ENCODE measurements at regions not wholly inside any gene's neighbourhood (a gene's known extent, or its start where the extent isn't known, plus 50 kb on each side); places are given as distances from the start of the nearest gene placed in this dataset.

- DNase-seq (ENCODE audit: low read depth, low spot score) (no peak), FAIRE-seq (no peak), ATAC-seq (no peak)
- ChIA-PET CTCF (interaction anchor here (0.9 to 5.3 kb wide), 12 partner anchors 9 to 541 kb away, joined by 3 to 59 read pairs (median 4); no protein-coding TSS in a partner anchor), SMC1A (ENCODE audit: uncharacterized antibody, unreplicated experiment) (interaction anchor here (0.6 to 2.4 kb wide), 11 partner anchors 8 to 537 kb away, joined by 3 to 16 read pairs (median 4); no protein-coding TSS in a partner anchor), RAD21 (ENCODE audit: unreplicated experiment) (interaction anchor here (0.8 to 1.5 kb wide), 5 partner anchors 72 to 537 kb away, joined by 3 to 7 read pairs (median 4); no protein-coding TSS in a partner anchor), POLR2A (no interaction called here)
- H3K4me3 ChIP-seq = no peak overlapping the region
- in situ Hi-C loops (cut with MboI) = loop anchor here (5.0 kb wide), 1 partner anchor 538 kb away; no protein-coding TSS in a partner anchor
- no TSS peak for BruUV-seq (replicated peaks)
- no peaks in the 10 kb centered on the region for H3K4me1 ChIP-seq (ENCODE audit: control insufficient read depth, insufficient read depth, low read length)
- H4K20me1 ChIP-seq (ENCODE audit: control insufficient read depth, insufficient read depth) = no peaks in the 10 kb centered on the region
- 70% methylated on average over 7 of the region's 7 CpGs for WGBS (ENCODE audit: insufficient coverage, insufficient replicate concordance, low lambda C conversion rate, missing lambda C conversion rate)
- H3K27ac ChIP-seq (ENCODE audit: control insufficient read depth, insufficient read depth) = no peak overlapping the region
- H2AFZ ChIP-seq (ENCODE audit: control insufficient read depth, low read depth, low read length) = no peak overlapping the region
- intact Hi-C loops (cut with micrococcal nuclease; ENCODE audit: unreplicated experiment) = loop anchor here (5.0 to 10.0 kb wide), 3 partner anchors 288 to 433 kb away; no protein-coding TSS in a partner anchor
- H3K4me2 ChIP-seq (ENCODE audit: control insufficient read depth, insufficient read depth) = no peak overlapping the region
- no peaks in the 10 kb centered on the region for H3K79me2 ChIP-seq (ENCODE audit: control insufficient read depth, insufficient read depth, low read length)
- no peaks in the 10 kb centered on the region for H3K36me3 ChIP-seq (ENCODE audit: control insufficient read depth in 2 of 2, insufficient read depth in 2 of 2, low read length in 1 of 2)
- TF ChIP-seq NFYB (IDR thresholded peaks at IDR 0.05; ENCODE audit: insufficient read depth, low read depth, low read length) (no peak), TCF3 (IDR thresholded peaks at IDR 0.05; ENCODE audit: borderline replicate concordance, insufficient read depth, low read depth, low read length) (no peak), JUND (IDR thresholded peaks at IDR 0.05; ENCODE audit: low read depth, low read length) (no peak), SMAD5 (IDR thresholded peaks at IDR 0.05; ENCODE audit: low read depth) (no peak), SP1 (IDR thresholded peaks at IDR 0.05; ENCODE audit: low read depth, low read length) (no peak), ZSCAN29 (IDR thresholded peaks at IDR 0.05) (no peak), NBN (IDR thresholded peaks at IDR 0.05) (no peak), BCL3 (IDR thresholded peaks at IDR 0.05; ENCODE audit: borderline replicate concordance, insufficient read depth, low read depth, low read length, poor library complexity, severe bottlenecking) (no peak), MYB (IDR thresholded peaks at IDR 0.05; ENCODE audit: borderline replicate concordance, low read depth, low read length) (no peak), SIN3A (IDR thresholded peaks at IDR 0.05; ENCODE audit: low read depth, low read length) (no peak), YBX1 (IDR thresholded peaks at IDR 0.05) (no peak), HCFC1 (IDR thresholded peaks at IDR 0.05; ENCODE audit: low read length) (no peak), ATF3 (IDR thresholded peaks at IDR 0.05; ENCODE audit: borderline replicate concordance, extremely low read depth, low read depth, low read length) (no peak), ZNF217 (IDR thresholded peaks at IDR 0.05) (no peak), USF2 (IDR thresholded peaks at IDR 0.05; ENCODE audit: borderline replicate concordance, low read depth, low read length) (no peak), TAF1 (IDR thresholded peaks at IDR 0.05; ENCODE audit: borderline replicate concordance, low read depth, low read length) (no peak), MEF2A (IDR thresholded peaks at IDR 0.05; ENCODE audit: insufficient read depth, low read depth, low read length) (no peak), IKZF1 (conservative IDR thresholded peaks at IDR 0.05) (no peak), ZBED1 (IDR thresholded peaks at IDR 0.05; ENCODE audit: borderline replicate concordance) (no peak)
- H3K9ac ChIP-seq (ENCODE audit: control insufficient read depth, insufficient read depth, low read length) = no peak overlapping the region
- no peaks in the 10 kb centered on the region; a peak in 1 of 4 replicates for H3K27me3 ChIP-seq (replicated peaks in 1 of 2; ENCODE audit: control insufficient read depth in 2 of 2, insufficient read depth in 2 of 2, low read length in 1 of 2)
- no peaks in the 10 kb centered on the region for H3K9me3 ChIP-seq (replicated peaks; ENCODE audit: control insufficient read depth, insufficient read depth, low read length)
These were observed 82.2 kb upstream of the DOCK10 start for GRCh38 chr2:225124311-225125017.
